Hepatocyte (in vitro differentiated cells): ENCODE measurements at regions not wholly inside any gene's neighbourhood (a gene's known extent, or its start where the extent isn't known, plus 50 kb on each side); places are given as distances from the start of the nearest gene placed in this dataset.

ENCODE experiments used
- EZH2 ChIP-seq: fragments of 200-600 bp; sonication (generic); IDR thresholded peaks from 2 replicates; pipeline ENCODE4 v1.6.1; 2016; ENCODE audit warnings: antibody characterized with exemption, mild to moderate bottlenecking, borderline replicate concordance
- EZH2phosphoT487 ChIP-seq: fragments of 200-600 bp; sonication (generic); IDR thresholded peaks from one replicate; pipeline ENCODE4 v1.6.1; 2018; ENCODE audit warnings: antibody characterized with exemption, mild to moderate bottlenecking, low read depth, moderate library complexity; ENCODE audit not compliant: unreplicated experiment, severe bottlenecking
- TF ChIP-seq, protein P1 (sequence below): fragments of 200-600 bp; sonication (generic); IDR thresholded peaks from 2 replicates; pipeline ENCODE4 v1.5.1; 2016; ENCODE audit warnings: antibody characterized with exemption, mild to moderate bottlenecking; ENCODE audit not compliant: poor library complexity

- TF ChIP-seq, protein P1, sequence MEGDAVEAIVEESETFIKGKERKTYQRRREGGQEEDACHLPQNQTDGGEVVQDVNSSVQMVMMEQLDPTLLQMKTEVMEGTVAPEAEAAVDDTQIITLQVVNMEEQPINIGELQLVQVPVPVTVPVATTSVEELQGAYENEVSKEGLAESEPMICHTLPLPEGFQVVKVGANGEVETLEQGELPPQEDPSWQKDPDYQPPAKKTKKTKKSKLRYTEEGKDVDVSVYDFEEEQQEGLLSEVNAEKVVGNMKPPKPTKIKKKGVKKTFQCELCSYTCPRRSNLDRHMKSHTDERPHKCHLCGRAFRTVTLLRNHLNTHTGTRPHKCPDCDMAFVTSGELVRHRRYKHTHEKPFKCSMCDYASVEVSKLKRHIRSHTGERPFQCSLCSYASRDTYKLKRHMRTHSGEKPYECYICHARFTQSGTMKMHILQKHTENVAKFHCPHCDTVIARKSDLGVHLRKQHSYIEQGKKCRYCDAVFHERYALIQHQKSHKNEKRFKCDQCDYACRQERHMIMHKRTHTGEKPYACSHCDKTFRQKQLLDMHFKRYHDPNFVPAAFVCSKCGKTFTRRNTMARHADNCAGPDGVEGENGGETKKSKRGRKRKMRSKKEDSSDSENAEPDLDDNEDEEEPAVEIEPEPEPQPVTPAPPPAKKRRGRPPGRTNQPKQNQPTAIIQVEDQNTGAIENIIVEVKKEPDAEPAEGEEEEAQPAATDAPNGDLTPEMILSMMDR, result no peak
- no peak for TF ChIP-seq EZH2
- TF ChIP-seq EZH2phosphoT487, result no peak
Measured at GRCh38 chr4:137394018-137394417, 138.3 kb downstream of the PCDH18 start.
